ENCODE measurements at regions not wholly inside any gene's neighbourhood (a gene's known extent, or its start where the extent isn't known, plus 50 kb on each side); places are given as distances from the start of the nearest gene placed in this dataset.

GRCh38 chr17:45730192-45730591 lies 53.9 kb upstream of the CRHR1 start:
- DNase-seq = no peak

- no peak for DNase-seq
These were observed 52.7 kb upstream of the CRHR1 start for GRCh38 chr17:45731459-45731858.

DNA sequence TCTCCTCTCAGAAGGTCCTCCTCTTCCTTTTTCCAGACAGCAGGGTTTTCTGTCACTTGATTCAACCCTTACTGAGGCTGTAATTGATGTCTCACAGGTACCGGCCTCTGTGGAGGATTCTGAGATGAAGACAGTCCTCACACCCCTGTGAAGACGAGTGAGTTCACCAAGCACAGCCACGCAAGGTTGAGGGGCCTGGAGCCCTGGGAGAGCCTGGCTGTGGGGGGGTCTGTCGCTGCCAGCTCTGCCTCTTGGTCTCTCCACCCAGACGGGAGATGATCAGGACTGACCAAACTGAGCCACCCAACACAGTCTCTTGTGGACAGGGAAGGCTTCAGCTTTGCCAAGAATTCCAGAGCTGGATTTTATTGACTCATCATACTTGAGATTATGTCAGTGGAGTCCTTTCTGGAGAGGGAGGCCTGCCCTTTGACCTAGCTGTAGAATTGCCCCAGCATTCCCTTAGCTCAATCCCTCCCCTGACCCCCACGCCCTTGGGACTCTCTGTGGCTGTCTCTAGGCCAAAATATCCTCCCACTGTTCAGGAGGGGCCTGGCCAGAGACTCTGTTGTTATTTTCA lies 51.1 kb upstream of the CRHR1 start:
- no peak for DNase-seq

DNA sequence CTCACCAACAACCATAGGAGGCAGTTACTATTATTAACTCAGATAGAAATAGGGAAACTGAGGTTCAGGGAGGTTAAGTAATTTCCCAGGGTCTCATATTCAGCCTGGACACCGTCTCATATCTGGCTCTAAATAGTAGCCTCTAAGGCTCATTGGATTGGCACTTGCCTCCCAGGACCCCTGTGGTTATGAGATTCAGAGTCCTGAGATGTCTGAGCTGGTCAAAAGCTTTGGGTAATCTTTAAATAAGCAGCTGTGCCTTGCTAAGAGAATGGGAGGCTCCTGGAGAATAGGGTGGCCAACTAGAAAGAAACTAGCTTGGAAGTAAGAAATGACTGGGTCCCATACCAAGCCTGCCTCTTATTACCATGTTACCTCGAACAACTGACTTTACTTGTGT lies 50.3 kb upstream of the CRHR1 start:
- no peak for DNase-seq

Data from CD4-positive, alpha-beta T cell treated with Interleukin-17A for 1 hour (primary cell).